ENCODE measurements at regions not wholly inside any gene's neighbourhood (a gene's known extent, or its start where the extent isn't known, plus 50 kb on each side); places are given as distances from the start of the nearest gene placed in this dataset.

- H4K20me1 ChIP-seq (ENCODE audit: insufficient read depth), result no peaks in the 10 kb centered on the region
- no peaks in the 10 kb centered on the region for H3K9me2 ChIP-seq (ENCODE audit: insufficient read depth)
- POLR2A ChIA-PET (ENCODE audit: unreplicated experiment), result no interaction called here
- H3K4me2 ChIP-seq, result no peak overlapping the region
- H3K27me3 ChIP-seq (ENCODE audit: insufficient read depth, low read depth), result no peaks in the 10 kb centered on the region
- CTCF ChIA-PET, result no interaction called here
- no peak overlapping the region for H2AFZ ChIP-seq
- no peaks in the 10 kb centered on the region for H3K4me1 ChIP-seq (replicated peaks; ENCODE audit: insufficient read depth)
- H3F3A ChIP-seq (ENCODE audit: insufficient read depth, low read depth), result no peaks in the 10 kb centered on the region
- no peaks in the 10 kb centered on the region for H3K36me3 ChIP-seq (ENCODE audit: low read depth)
- no peaks in the 10 kb centered on the region for H3K9me3 ChIP-seq (ENCODE audit: insufficient read depth, low read depth)
- no peaks in the 10 kb centered on the region for H3K79me2 ChIP-seq (ENCODE audit: low read depth)
- intact Hi-C loops (cut with micrococcal nuclease; ENCODE audit: unreplicated experiment), result no loop called here
- no peak overlapping the region for H3K4me3 ChIP-seq
- H3K27ac ChIP-seq, result no peak overlapping the region
- no peak for TF ChIP-seq CTCF (conservative IDR thresholded peaks at IDR 0.05)
- no peak for TF ChIP-seq EZH2 (IDR thresholded peaks at IDR 0.05; ENCODE audit: low read depth)
- BruUV-seq (replicated peaks), result no TSS peak
- DNase-seq, result no peak
Observed at GRCh38 chr3:34646911-34647460, 848.6 kb downstream of the PDCD6IP start.

- BruUV-seq (replicated peaks), result no TSS peak
- Histone ChIP-seq H3K4me1 (replicated peaks; ENCODE audit: insufficient read depth) (no peaks in the 10 kb centered on the region), H3K9me3 (ENCODE audit: insufficient read depth, low read depth) (no peaks in the 10 kb centered on the region), H3K4me3 (no peak overlapping the region), H3F3A (ENCODE audit: insufficient read depth, low read depth) (no peaks in the 10 kb centered on the region), H4K20me1 (ENCODE audit: insufficient read depth) (no peaks in the 10 kb centered on the region), H3K27me3 (ENCODE audit: insufficient read depth, low read depth) (no peaks in the 10 kb centered on the region), H3K79me2 (ENCODE audit: low read depth) (no peaks in the 10 kb centered on the region), H3K9me2 (ENCODE audit: insufficient read depth) (no peaks in the 10 kb centered on the region), H3K4me2 (no peak overlapping the region), H3K36me3 (ENCODE audit: low read depth) (no peaks in the 10 kb centered on the region), H3K27ac (no peak overlapping the region), H2AFZ (no peak overlapping the region)
- ChIA-PET POLR2A (ENCODE audit: unreplicated experiment) (no interaction called here), CTCF (no interaction called here)
- TF ChIP-seq CTCF (conservative IDR thresholded peaks at IDR 0.05), result no peak
- TF ChIP-seq EZH2 (IDR thresholded peaks at IDR 0.05; ENCODE audit: low read depth), result no peak
- intact Hi-C loops (cut with micrococcal nuclease; ENCODE audit: unreplicated experiment), result no loop called here
- DNase-seq, result no peak
Observed at GRCh38 chr3:34650131-34650530, 851.7 kb downstream of the PDCD6IP start.

- Histone ChIP-seq H4K20me1 (ENCODE audit: insufficient read depth) (no peaks in the 10 kb centered on the region), H2AFZ (no peak overlapping the region), H3K4me2 (no peak overlapping the region), H3K79me2 (ENCODE audit: low read depth) (no peaks in the 10 kb centered on the region), H3F3A (ENCODE audit: insufficient read depth, low read depth) (no peaks in the 10 kb centered on the region), H3K9me3 (ENCODE audit: insufficient read depth, low read depth) (no peaks in the 10 kb centered on the region), H3K27ac (no peak overlapping the region), H3K4me3 (no peak overlapping the region), H3K36me3 (ENCODE audit: low read depth) (no peaks in the 10 kb centered on the region), H3K4me1 (replicated peaks; ENCODE audit: insufficient read depth) (no peaks in the 10 kb centered on the region), H3K9me2 (ENCODE audit: insufficient read depth) (no peaks in the 10 kb centered on the region), H3K27me3 (ENCODE audit: insufficient read depth, low read depth) (no peaks in the 10 kb centered on the region)
- no peak for DNase-seq
- no TSS peak for BruUV-seq (replicated peaks)
- TF ChIP-seq CTCF (conservative IDR thresholded peaks at IDR 0.05), result no peak
- TF ChIP-seq EZH2 (IDR thresholded peaks at IDR 0.05; ENCODE audit: low read depth), result no peak
- ChIA-PET POLR2A (ENCODE audit: unreplicated experiment) (no interaction called here), CTCF (no interaction called here)
- intact Hi-C loops (cut with micrococcal nuclease; ENCODE audit: unreplicated experiment), result no loop called here
Observed at GRCh38 chr3:34668915-34669314, 870.5 kb downstream of the PDCD6IP start.
